Mammary epithelial cell (primary cell): ENCODE measurements at regions not wholly inside any gene's neighbourhood (a gene's known extent, or its start where the extent isn't known, plus 50 kb on each side); places are given as distances from the start of the nearest gene placed in this dataset.

Experiments used
- EZH2 ChIP-seq: IDR thresholded peaks from 2 replicates; pipeline ENCODE4 v1.6.1; 2012; ENCODE audit warnings: low read length, inconsistent platforms, borderline replicate concordance
- TF ChIP-seq, protein P1 (sequence below), 2 donors: IDR thresholded peaks in 1 of 2; conservative IDR thresholded peaks in 1 of 2; 2 replicates each; pipeline ENCODE4 v1.5.1; 2011 to 2012; ENCODE audit warnings: inconsistent platforms in 2 of 2, low read length in 2 of 2, mild to moderate bottlenecking in 2 of 2, control low read depth in 1 of 2, low read depth in 1 of 2; ENCODE audit not compliant: insufficient read depth in 1 of 2; ENCODE audit errors: extremely low read depth in 1 of 2

DNA sequence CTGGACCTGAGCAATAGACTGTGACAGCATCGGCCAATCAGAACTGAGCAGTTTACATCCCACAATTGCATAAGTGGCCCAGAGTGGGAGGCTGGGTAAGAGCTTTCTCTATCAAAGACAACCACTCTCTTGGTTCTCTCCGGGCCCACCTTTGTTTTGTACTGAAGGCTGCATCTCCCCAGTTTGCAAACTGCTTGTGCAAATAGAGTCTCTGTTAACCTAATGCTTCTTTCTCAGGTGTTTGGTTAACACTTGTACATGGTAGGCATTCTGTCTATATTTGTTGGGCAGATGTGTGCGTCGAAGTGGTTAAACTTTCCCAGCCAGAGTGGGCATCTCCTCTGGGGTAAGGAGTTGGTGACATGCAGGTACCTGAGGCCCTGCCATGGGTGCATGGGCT, 177.1 kb downstream of the CDH26 start:
- TF ChIP-seq, protein P1, sequence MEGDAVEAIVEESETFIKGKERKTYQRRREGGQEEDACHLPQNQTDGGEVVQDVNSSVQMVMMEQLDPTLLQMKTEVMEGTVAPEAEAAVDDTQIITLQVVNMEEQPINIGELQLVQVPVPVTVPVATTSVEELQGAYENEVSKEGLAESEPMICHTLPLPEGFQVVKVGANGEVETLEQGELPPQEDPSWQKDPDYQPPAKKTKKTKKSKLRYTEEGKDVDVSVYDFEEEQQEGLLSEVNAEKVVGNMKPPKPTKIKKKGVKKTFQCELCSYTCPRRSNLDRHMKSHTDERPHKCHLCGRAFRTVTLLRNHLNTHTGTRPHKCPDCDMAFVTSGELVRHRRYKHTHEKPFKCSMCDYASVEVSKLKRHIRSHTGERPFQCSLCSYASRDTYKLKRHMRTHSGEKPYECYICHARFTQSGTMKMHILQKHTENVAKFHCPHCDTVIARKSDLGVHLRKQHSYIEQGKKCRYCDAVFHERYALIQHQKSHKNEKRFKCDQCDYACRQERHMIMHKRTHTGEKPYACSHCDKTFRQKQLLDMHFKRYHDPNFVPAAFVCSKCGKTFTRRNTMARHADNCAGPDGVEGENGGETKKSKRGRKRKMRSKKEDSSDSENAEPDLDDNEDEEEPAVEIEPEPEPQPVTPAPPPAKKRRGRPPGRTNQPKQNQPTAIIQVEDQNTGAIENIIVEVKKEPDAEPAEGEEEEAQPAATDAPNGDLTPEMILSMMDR (conservative IDR thresholded peaks at IDR 0.05 in 1 of 2, IDR thresholded peaks at IDR 0.05 in 1 of 2; ENCODE audit: extremely low read depth in 1 of 2, insufficient read depth in 1 of 2, low read depth in 1 of 2, low read length in 2 of 2) = no peak
- TF ChIP-seq EZH2 = no peak
